B cell (primary cell): ENCODE measurements at regions not wholly inside any gene's neighbourhood (a gene's known extent, or its start where the extent isn't known, plus 50 kb on each side); places are given as distances from the start of the nearest gene placed in this dataset.

ENCODE experiments used
- ATAC-seq: fragments of 200-7000 bp; cut with Tn5 transposase; one replicate; pipeline ENCODE4 v1.10.0; 2021; ENCODE audit warnings: low read depth, mild to moderate bottlenecking, moderate number of reproducible peaks, moderate library complexity
- CTCF ChIA-PET: fragments of 350-600 bp; sonication (Branson Sonifier 250); formaldehyde crosslinking; loops from one replicate; lab custom pipeline; 2021; ENCODE audit warnings: antibody characterized with exemption, inconsistent platforms; lab: Charles Lee
- POLR2A ChIA-PET: fragments of 350-600 bp; sonication (Branson Sonifier 250); formaldehyde crosslinking; loops from one replicate; lab custom pipeline; 2021; ENCODE audit warnings: antibody characterized with exemption; lab: Charles Lee
- DNase-seq: peaks from one replicate; pipeline ENCODE4 v3.0.0; 2013
- H2AFZ ChIP-seq: 2 replicates; pipeline ENCODE4 v1.6.1; 2012; ENCODE audit warnings: mild to moderate bottlenecking, low read depth, low read length; ENCODE audit not compliant: insufficient read depth, poor library complexity, severe bottlenecking
- H3K27ac ChIP-seq, 2 donors: 1 replicate in 1 of 2; 2 replicates in 1 of 2; pipeline ENCODE4 v1.5.1; 2012 to 2013; ENCODE audit warnings: low read length in 2 of 2, mild to moderate bottlenecking in 2 of 2, moderate library complexity in 1 of 2
- H3K27me3 ChIP-seq, 4 experiments: fragments of 200-600 bp in 1 of 4; sonication (generic) in 1 of 4; replicated peaks in 1 of 4; 1 replicate in 2 of 4; 2 replicates in 2 of 4; pipeline versions ENCODE4 v1.6.1 to v1.7.0; 2013 to 2016; ENCODE audit warnings: low read length in 3 of 4, mild to moderate bottlenecking in 2 of 4, mixed read lengths in 1 of 4, moderate library complexity in 1 of 4; ENCODE audit not compliant: insufficient read depth in 4 of 4, control insufficient read depth in 3 of 4; ENCODE audit errors: control extremely low read depth in 1 of 4
- H3K36me3 ChIP-seq, 2 experiments: replicated peaks in 1 of 2; 1 replicate in 1 of 2; 2 replicates in 1 of 2; pipeline versions ENCODE4 v1.6.1 to v1.7.1; 2013; ENCODE audit warnings: low read length in 1 of 2; ENCODE audit not compliant: insufficient read depth in 2 of 2, control insufficient read depth in 1 of 2; ENCODE audit errors: control extremely low read depth in 1 of 2, extremely low read depth in 1 of 2
- H3K4me1 ChIP-seq, 2 donors: fragments of 200-600 bp in 1 of 2; sonication (generic) in 1 of 2; 1 replicate in 1 of 2; 2 replicates in 1 of 2; pipeline versions ENCODE4 v1.5.1 to v1.6.1; 2013 to 2017; ENCODE audit warnings: low read length in 2 of 2; ENCODE audit not compliant: control insufficient read depth in 2 of 2, insufficient read depth in 2 of 2
- H3K4me2 ChIP-seq: replicated peaks from 2 replicates; pipeline ENCODE3; 2012; ENCODE audit warnings: mild to moderate bottlenecking, low read depth, low read length; ENCODE audit not compliant: poor library complexity, severe bottlenecking
- H3K4me3 ChIP-seq, 5 experiments: fragments of 200-600 bp in 1 of 5; sonication (generic) in 1 of 5; 1 replicate in 3 of 5; 2 replicates in 2 of 5; pipeline versions ENCODE4 v1.5.1 to v1.7.0; 2011 to 2016; ENCODE audit warnings: low read length in 4 of 5, mild to moderate bottlenecking in 4 of 5, low read depth in 2 of 5, control low read depth in 1 of 5, moderate library complexity in 1 of 5; ENCODE audit not compliant: insufficient read depth in 1 of 5; ENCODE audit errors: control extremely low read depth in 1 of 5, extremely low read depth in 1 of 5
- H3K79me2 ChIP-seq: fragments of 200-600 bp; sonication (generic); one replicate; pipeline ENCODE4 v1.6.0; 2016; ENCODE audit warnings: low read length; ENCODE audit not compliant: control insufficient read depth, insufficient read depth
- H3K9ac ChIP-seq: fragments of 200-600 bp; sonication (generic); 2 replicates; pipeline ENCODE4 v1.6.1; 2017; ENCODE audit warnings: mild to moderate bottlenecking, low read length, moderate library complexity
- H3K9me3 ChIP-seq, 3 donors: one replicate each; pipeline versions ENCODE4 v1.6.1 to v1.7.1; 2013; ENCODE audit warnings: low read length in 2 of 3; ENCODE audit not compliant: control insufficient read depth in 2 of 3, insufficient read depth in 1 of 3; ENCODE audit errors: control extremely low read depth in 1 of 3
- H4K20me1 ChIP-seq: 2 replicates; pipeline ENCODE4 v1.6.0; 2012; ENCODE audit warnings: mild to moderate bottlenecking, low read length; ENCODE audit not compliant: insufficient read depth, control insufficient read depth, poor library complexity, severe bottlenecking
- H3K27ac Mint-ChIP-seq: one replicate; pipeline ENCODE4 v1.8.0; 2021; ENCODE audit warnings: mixed read lengths
- H3K27me3 Mint-ChIP-seq: one replicate; pipeline ENCODE4 v1.8.0; 2021; ENCODE audit warnings: mixed read lengths
- H3K4me1 Mint-ChIP-seq: one replicate; pipeline ENCODE4 v1.8.0; 2021; ENCODE audit warnings: mixed read lengths
- H3K4me3 Mint-ChIP-seq: one replicate; pipeline ENCODE4 v1.8.0; 2021; ENCODE audit warnings: mixed read lengths
- H3K9me3 Mint-ChIP-seq: one replicate; pipeline ENCODE4 v1.8.0; 2022; ENCODE audit warnings: mixed read lengths; ENCODE audit not compliant: insufficient read depth
- CTCF ChIP-seq: fragments of 200-600 bp; IDR thresholded peaks from one replicate; pipeline ENCODE4 v1.8.0; 2022; ENCODE audit warnings: antibody characterized with exemption, mild to moderate bottlenecking
- EZH2 ChIP-seq: IDR thresholded peaks from 2 replicates; pipeline ENCODE4 v1.6.1; 2012; ENCODE audit warnings: borderline replicate concordance, low read depth, mild to moderate bottlenecking, moderate library complexity, low read length; ENCODE audit not compliant: insufficient read depth, poor library complexity, severe bottlenecking
- WGBS: methylation state at CpG from one replicate; pipeline ENCODE4 v1.1.5; 2013; ENCODE audit warnings: missing lambda C conversion rate; ENCODE audit not compliant: insufficient coverage; 5-methylcytosine and 5-hydroxymethylcytosine counted together
- intact Hi-C: fragments of 100-400 bp; cut with micrococcal nuclease; formaldehyde crosslinking; loops from one replicate; pipeline ENCODE4 v1.10.0; 2022

- Mint-ChIP-seq H3K4me1 (no peaks in the 10 kb centered on the region), H3K9me3 (no peaks in the 10 kb centered on the region), H3K4me3 (no peak overlapping the region), H3K27ac (no peak overlapping the region), H3K27me3 (no peaks in the 10 kb centered on the region)
- POLR2A ChIA-PET, result no interaction called here
- intact Hi-C loops, result no loop called here
- CTCF ChIA-PET, result no interaction called here
- no peaks in the 10 kb centered on the region for H3K27me3 ChIP-seq
- H3K36me3 ChIP-seq, result no peaks in the 10 kb centered on the region
- H3K27ac ChIP-seq, result no peak overlapping the region
- TF ChIP-seq CTCF (no peak), EZH2 (no peak)
- no peaks in the 10 kb centered on the region for H3K79me2 ChIP-seq
- H3K9me3 ChIP-seq, result peaks cover 0 to 5% (median 5%) of the 10 kb centered on the region in 3 donors
- no peak overlapping the region for H3K4me3 ChIP-seq
- no peaks in the 10 kb centered on the region for H3K4me1 ChIP-seq
- H4K20me1 ChIP-seq, result no peaks in the 10 kb centered on the region
- no peak for DNase-seq
- H2AFZ ChIP-seq, result no peak overlapping the region
- no peak for ATAC-seq
- no peak overlapping the region for H3K9ac ChIP-seq
- H3K4me2 ChIP-seq, result no peak overlapping the region
- 79% methylated on average over 1 of the region's 1 CpG for WGBS
These were observed 349.1 kb upstream of the FLRT2 start for GRCh38 chr14:85180876-85181275.

GRCh38 chr14:85182282-85182681, 347.7 kb upstream of the FLRT2 start:
- ChIA-PET CTCF (no interaction called here), POLR2A (no interaction called here)
- Mint-ChIP-seq H3K4me1 (no peaks in the 10 kb centered on the region), H3K27ac (no peak overlapping the region), H3K4me3 (no peak overlapping the region), H3K27me3 (no peaks in the 10 kb centered on the region), H3K9me3 (no peaks in the 10 kb centered on the region)
- Histone ChIP-seq H3K27me3 (no peaks in the 10 kb centered on the region), H3K9ac (no peak overlapping the region), H3K4me2 (no peak overlapping the region), H4K20me1 (no peaks in the 10 kb centered on the region), H2AFZ (no peak overlapping the region), H3K36me3 (no peaks in the 10 kb centered on the region), H3K4me3 (no peak overlapping the region), H3K27ac (no peak overlapping the region), H3K79me2 (no peaks in the 10 kb centered on the region), H3K4me1 (no peaks in the 10 kb centered on the region), H3K9me3 (peaks cover 0 to 5% (median 5%) of the 10 kb centered on the region in 3 donors)
- TF ChIP-seq EZH2 (no peak), CTCF (no peak)
- no peak for DNase-seq
- no peak for ATAC-seq
- intact Hi-C loops, result no loop called here
- 57% methylated on average over 1 of the region's 4 CpGs for WGBS
